ENCODE measurements at regions not wholly inside any gene's neighbourhood (a gene's known extent, or its start where the extent isn't known, plus 50 kb on each side); places are given as distances from the start of the nearest gene placed in this dataset.

DNA sequence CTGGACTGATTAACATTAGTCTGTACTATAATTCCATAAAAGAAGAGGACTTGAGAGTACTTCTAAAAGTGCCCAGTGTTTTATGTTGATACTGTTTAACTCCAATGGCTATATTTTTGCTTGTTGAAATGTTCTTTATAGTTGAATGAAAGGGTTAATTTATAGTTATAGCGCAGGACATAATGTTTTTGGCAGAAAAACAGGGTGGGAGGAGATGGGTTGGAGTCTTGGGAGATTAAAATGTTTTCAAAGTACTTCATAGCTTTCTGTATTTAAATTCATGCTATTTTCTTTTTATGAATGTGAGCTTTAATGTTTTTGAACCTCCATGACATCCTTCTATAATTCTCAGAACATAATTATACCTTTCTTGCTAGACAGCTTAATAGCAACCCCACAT, 108.2 kb downstream of the CNTN3 start:
- no peak for DNase-seq

- no peak for DNase-seq
Measured at GRCh38 chr3:74501007-74501406, 113.5 kb downstream of the CNTN3 start.

DNA sequence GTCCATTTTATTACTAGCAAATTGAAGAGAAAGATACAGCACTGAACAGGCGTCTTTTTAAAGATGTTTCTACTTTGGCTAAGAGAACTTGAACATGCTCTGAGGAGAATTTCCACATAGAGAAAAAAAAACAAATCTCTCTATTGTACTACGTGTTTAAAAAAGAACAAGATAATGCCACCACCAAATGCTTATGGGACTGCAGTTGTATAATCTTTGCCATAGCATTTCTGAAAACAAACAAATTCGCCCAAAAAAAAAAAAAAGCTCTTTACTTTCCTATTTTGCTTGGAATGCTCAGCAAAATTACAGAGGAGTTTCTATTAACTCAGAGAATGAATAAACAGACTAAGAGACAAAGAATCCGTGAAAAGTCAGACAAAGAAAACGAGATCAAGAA, 114.2 kb downstream of the CNTN3 start:
- DNase-seq: no peak

GRCh38 chr3:74491874-74492273, 122.6 kb downstream of the CNTN3 start:
- no peak for DNase-seq

GRCh38 chr3:74489050-74489792, 125.2 kb downstream of the CNTN3 start:
- no peak for DNase-seq

- no peak for DNase-seq
Measured at GRCh38 chr3:74479915-74480314, 134.5 kb downstream of the CNTN3 start.

- DNase-seq: no peak
Measured at GRCh38 chr3:74470313-74470712, 144.1 kb downstream of the CNTN3 start.

DNA sequence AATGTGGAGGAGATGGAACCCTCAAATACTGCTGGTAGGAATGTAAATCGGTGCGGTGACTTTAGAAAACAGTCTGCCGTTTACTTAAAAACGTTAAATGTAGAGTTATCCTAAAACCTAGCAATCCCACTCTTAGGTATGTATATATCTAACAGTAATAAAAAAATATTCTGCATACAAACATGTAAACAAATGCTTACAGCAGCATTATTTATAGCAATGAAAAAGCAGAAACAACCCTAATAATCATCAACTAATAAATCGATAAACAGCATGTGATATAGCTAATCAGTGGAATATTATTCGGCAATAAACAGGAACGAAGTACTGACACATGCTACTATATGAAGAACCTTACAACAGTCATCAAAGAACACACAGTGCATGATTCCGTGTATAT, 144.7 kb downstream of the CNTN3 start:
- DNase-seq: no peak

DNA sequence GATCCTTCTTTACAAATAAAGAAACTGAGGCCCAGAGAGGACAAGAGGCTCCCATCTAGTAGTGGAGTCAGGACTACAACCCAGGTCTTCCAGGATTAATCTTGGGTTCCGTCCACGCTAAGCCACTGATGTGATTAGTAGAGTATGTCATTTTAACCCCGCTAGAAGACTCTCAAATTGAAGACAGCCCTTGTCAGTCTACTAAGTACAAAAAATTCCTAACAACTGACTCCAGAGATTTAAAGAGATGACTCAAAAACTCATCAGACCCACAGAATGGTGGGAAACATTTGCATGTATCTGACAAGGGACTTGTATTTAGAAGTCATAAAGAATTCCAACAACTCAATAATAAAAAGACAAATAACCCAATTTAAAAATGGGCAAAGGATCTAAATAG, 145.3 kb downstream of the CNTN3 start:
- no peak for DNase-seq

- DNase-seq: peak; percentile 29
Measured at GRCh38 chr3:74465715-74466410, 148.6 kb downstream of the CNTN3 start.

- DNase-seq: no peak
Measured at GRCh38 chr3:74463515-74463914, 150.9 kb downstream of the CNTN3 start.

GRCh38 chr3:74456166-74456565, 158.3 kb downstream of the CNTN3 start:
- no peak for DNase-seq

- no peak for DNase-seq
Measured at GRCh38 chr3:74447221-74447620, 167.2 kb downstream of the CNTN3 start.

GRCh38 chr3:74445541-74445940, 168.9 kb downstream of the CNTN3 start:
- no peak for DNase-seq

DNA sequence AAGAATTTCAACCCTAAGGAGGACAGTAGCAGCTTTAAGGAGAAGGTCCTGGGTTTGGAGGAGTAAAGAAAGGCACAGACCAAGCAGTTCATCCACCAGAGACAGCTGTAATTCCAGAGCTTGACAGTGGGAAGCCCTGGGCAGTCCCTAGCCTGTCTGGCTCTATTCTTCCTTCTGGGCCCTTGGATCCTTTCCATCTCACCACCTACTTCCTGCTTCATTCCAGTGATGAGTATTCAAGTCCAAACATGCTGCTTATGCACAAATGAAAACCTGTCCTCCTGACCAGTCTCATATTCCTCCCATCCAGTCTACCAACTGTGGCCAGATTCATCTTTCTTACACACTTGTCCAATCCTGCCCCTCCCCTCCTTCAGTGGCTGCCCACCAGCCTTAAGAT, 171.4 kb downstream of the CNTN3 start:
- DNase-seq: no peak

- no peak for DNase-seq
Measured at GRCh38 chr3:74442683-74443082, 171.8 kb downstream of the CNTN3 start.

- DNase-seq: no peak
Measured at GRCh38 chr3:74442068-74442467, 172.4 kb downstream of the CNTN3 start.

- no peak for DNase-seq
Measured at GRCh38 chr3:74436184-74436583, 178.3 kb downstream of the CNTN3 start.

- DNase-seq: no peak
Measured at GRCh38 chr3:74435631-74436030, 178.8 kb downstream of the CNTN3 start.

DNA sequence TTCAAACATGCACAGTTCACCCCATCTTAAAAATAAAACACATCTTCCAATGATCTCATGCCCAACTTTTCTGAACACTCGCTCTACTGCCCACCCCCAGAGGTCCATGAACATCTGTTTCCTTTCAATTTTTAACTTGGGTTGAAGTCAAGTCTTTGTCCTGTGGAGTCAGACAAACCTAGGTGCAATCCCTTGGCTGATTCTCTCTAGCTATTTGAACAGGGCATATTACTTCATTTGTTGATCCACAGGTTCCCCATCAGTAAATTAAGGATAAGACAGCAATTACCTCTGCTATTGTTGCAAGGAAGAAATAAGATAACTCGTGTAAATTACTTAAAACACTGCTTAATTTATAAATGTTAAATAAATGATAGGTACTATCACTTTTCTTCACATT, 180.1 kb downstream of the CNTN3 start:
- no peak for DNase-seq

- DNase-seq: no peak
Measured at GRCh38 chr3:74426571-74426970, 187.9 kb downstream of the CNTN3 start.

DNA sequence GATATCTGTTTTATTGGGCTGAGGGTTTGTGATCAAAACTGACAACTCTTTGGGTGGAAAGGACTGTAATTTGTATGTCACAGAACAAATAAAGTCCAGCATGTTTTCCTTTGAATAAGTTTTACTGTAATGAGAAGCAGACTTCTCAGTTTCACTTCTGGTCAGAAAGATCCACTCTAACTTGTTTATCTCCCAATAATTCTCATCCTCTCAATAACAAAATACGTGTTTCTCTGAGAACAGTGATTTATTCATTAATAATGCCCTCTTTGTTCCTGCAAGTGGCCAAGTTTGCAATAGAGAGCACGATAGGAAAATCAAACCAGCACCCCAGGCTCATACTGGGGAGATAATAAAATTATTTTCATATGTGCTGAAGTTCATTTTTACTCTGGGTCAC, 190.6 kb downstream of the CNTN3 start:
- no peak for DNase-seq

DNA sequence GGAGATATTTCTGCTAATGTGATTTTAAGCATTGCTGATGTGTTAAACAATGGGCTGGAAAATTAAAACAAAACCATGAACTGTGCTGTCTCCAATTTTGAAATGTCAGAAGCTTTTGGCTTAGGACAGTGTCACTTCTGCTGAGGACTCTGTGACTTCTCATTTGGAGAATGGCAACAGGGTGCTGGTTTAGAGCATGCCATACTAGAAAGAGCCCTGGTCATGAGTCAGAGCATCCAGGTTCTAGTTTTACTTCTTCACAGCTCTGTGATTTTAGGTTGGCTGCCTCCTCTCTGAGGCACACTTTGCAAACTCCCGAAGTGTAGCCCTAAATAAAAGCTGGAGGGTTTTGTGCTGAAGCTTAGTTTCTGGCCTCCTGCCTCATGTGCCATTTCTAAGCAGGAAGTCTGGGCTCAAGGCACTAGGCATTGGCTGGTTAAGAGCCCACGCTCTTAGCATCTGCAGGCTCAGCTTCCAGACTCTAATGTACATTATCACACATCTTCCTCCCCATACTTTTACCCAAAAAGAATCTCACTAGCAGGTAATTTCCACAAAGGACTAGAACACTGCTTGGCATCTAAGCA, 193.8 kb downstream of the CNTN3 start:
- DNase-seq: no peak

DNA sequence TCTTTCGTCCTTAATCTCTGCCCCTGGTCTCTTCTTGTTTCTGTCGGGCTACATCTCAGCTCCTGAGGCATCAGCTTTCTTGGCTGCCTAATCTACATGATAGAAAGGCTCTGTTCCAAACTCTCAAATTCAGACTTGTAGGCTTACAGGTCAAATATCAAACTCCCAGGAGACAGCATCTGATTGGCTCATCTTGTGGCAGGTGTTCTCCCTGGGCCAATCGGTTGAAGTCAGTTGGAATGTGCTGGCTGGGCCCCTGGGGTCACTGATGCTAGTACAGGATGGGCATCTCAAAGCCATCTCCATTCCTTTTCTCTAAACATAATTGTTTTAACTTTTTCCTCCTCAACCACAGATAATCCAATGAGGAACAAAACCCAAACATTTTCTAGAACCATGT, 198.7 kb downstream of the CNTN3 start:
- DNase-seq: no peak

All from femur (tissue), 1 donor.